WTC11 (cell line): ENCODE measurements at regions not wholly inside any gene's neighbourhood (a gene's known extent, or its start where the extent isn't known, plus 50 kb on each side); places are given as distances from the start of the nearest gene placed in this dataset.

Experiments used
- ATAC-seq: fragments of 200-7000 bp; cut with Tn5 transposase; 2 replicates; pipeline ENCODE4 v1.10.0; 2021; ENCODE audit warnings: mild to moderate bottlenecking, moderate library complexity
- CTCF ChIA-PET: fragments of 300-600 bp; sonication (Branson Sonifier 250); formaldehyde crosslinking; loops from one replicate; lab custom pipeline; 2021; ENCODE audit warnings: antibody characterized with exemption; lab: Charles Lee
- POLR2A ChIA-PET: fragments of 350-600 bp; sonication (Branson Sonifier 250); formaldehyde crosslinking; loops from one replicate; lab custom pipeline; 2021; ENCODE audit warnings: antibody characterized with exemption; lab: Charles Lee
- DNase-seq: peaks from one replicate; pipeline ENCODE4 v3.0.0; 2021; ENCODE audit warnings: low spot score
- H3K27ac Mint-ChIP-seq: 2 replicates; pipeline ENCODE4 v1.8.0; 2021; ENCODE audit warnings: mixed read lengths
- H3K27me3 Mint-ChIP-seq: 2 replicates; pipeline ENCODE4 v1.8.0; 2021; ENCODE audit warnings: low read depth, mild to moderate bottlenecking, moderate library complexity, mixed read lengths
- H3K36me3 Mint-ChIP-seq: 2 replicates; pipeline ENCODE4 v1.8.0; 2021; ENCODE audit warnings: mixed read lengths
- H3K4me1 Mint-ChIP-seq: 2 replicates; pipeline ENCODE4 v1.8.0; 2022; ENCODE audit warnings: mixed read lengths
- H3K4me3 Mint-ChIP-seq: 2 replicates; pipeline ENCODE4 v1.8.0; 2021; ENCODE audit warnings: mild to moderate bottlenecking, moderate library complexity, mixed read lengths
- H3K9me3 Mint-ChIP-seq: 2 replicates; pipeline ENCODE4 v1.8.0; 2021; ENCODE audit warnings: mixed read lengths
- AR ChIP-seq: fragments of 250-450 bp; sonication (Bioruptor Pico); IDR thresholded peaks from 2 replicates; pipeline ENCODE4 v1.9.0; 2021; ENCODE audit warnings: mild to moderate bottlenecking
- CBFB ChIP-seq: sonication (generic); formaldehyde crosslinking; IDR thresholded peaks from 2 replicates; pipeline ENCODE4 v1.8.1; 2022; ENCODE audit warnings: mild to moderate bottlenecking, low read depth, missing genetic modification reagents
- E2F5 ChIP-seq: sonication (generic); formaldehyde crosslinking; IDR thresholded peaks from 2 replicates; pipeline ENCODE4 v1.8.1; 2022; ENCODE audit warnings: mild to moderate bottlenecking, moderate library complexity, missing genetic modification reagents
- GRHL2 ChIP-seq: fragments of 250-450 bp; sonication (Bioruptor Pico); IDR thresholded peaks from 2 replicates; pipeline ENCODE4 v1.8.0; 2022; ENCODE audit warnings: mild to moderate bottlenecking, moderate library complexity; ENCODE audit not compliant: insufficient replicate concordance, severe bottlenecking
- HMGA2 ChIP-seq: fragments of 250-450 bp; sonication (Bioruptor Pico); IDR thresholded peaks from 2 replicates; pipeline ENCODE4 v1.4.0; 2021; ENCODE audit warnings: mild to moderate bottlenecking, moderate library complexity
- JUN ChIP-seq: sonication (generic); formaldehyde crosslinking; IDR thresholded peaks from 2 replicates; pipeline ENCODE4 v1.8.0; 2023; ENCODE audit warnings: mild to moderate bottlenecking, missing genetic modification reagents
- KAT7 ChIP-seq: sonication (generic); formaldehyde crosslinking; IDR thresholded peaks from 2 replicates; pipeline ENCODE4 v1.8.1; 2023; ENCODE audit warnings: missing genetic modification reagents, mild to moderate bottlenecking, borderline replicate concordance
- MLX ChIP-seq: sonication (generic); formaldehyde crosslinking; IDR thresholded peaks from 2 replicates; pipeline ENCODE4 v1.8.1; 2023; ENCODE audit warnings: mild to moderate bottlenecking, missing genetic modification reagents, moderate library complexity
- MYBL2 ChIP-seq: sonication (generic); formaldehyde crosslinking; IDR thresholded peaks from 2 replicates; pipeline ENCODE4 v1.8.1; 2023; ENCODE audit warnings: mild to moderate bottlenecking, moderate library complexity, missing genetic modification reagents
- NFYB ChIP-seq: sonication (generic); formaldehyde crosslinking; conservative IDR thresholded peaks from 2 replicates; pipeline ENCODE4 v1.8.0; 2022; ENCODE audit warnings: low read depth, missing genetic modification reagents
- PRRX2 ChIP-seq: fragments of 250-450 bp; sonication (Bioruptor Pico); IDR thresholded peaks from 2 replicates; pipeline ENCODE4 v1.8.0; 2021; ENCODE audit warnings: mild to moderate bottlenecking
- SOX15 ChIP-seq: fragments of 250-450 bp; sonication (Bioruptor Pico); IDR thresholded peaks from 2 replicates; pipeline ENCODE4 v1.9.0; 2021; ENCODE audit warnings: mild to moderate bottlenecking
- ZNF121 ChIP-seq: sonication (generic); formaldehyde crosslinking; IDR thresholded peaks from 2 replicates; pipeline ENCODE4 v1.8.0; 2023; ENCODE audit warnings: missing genetic modification reagents
- ZNF317 ChIP-seq: sonication (generic); formaldehyde crosslinking; IDR thresholded peaks from 2 replicates; pipeline ENCODE4 v1.8.1; 2023; ENCODE audit warnings: low read depth, mild to moderate bottlenecking, moderate library complexity, missing genetic modification reagents, borderline replicate concordance
- TF ChIP-seq, protein P1 (sequence below): sonication (generic); formaldehyde crosslinking; IDR thresholded peaks from 2 replicates; pipeline ENCODE4 v1.8.0; 2023; ENCODE audit warnings: missing genetic modification reagents, mild to moderate bottlenecking, borderline replicate concordance
- TF ChIP-seq, protein P2 (sequence below): sonication (generic); formaldehyde crosslinking; conservative IDR thresholded peaks from 2 replicates; pipeline ENCODE4 v1.8.1; 2022; ENCODE audit warnings: mild to moderate bottlenecking, missing genetic modification reagents
- TF ChIP-seq, protein P3 (sequence below): fragments of 250-450 bp; sonication (Bioruptor Pico); IDR thresholded peaks from 2 replicates; pipeline ENCODE4 v2.1.2; 2022; ENCODE audit warnings: mild to moderate bottlenecking, moderate library complexity
- TF ChIP-seq, protein P4 (sequence below): sonication (generic); formaldehyde crosslinking; IDR thresholded peaks from 2 replicates; pipeline ENCODE4 v1.8.1; 2023; ENCODE audit warnings: mild to moderate bottlenecking, missing genetic modification reagents
- TF ChIP-seq, protein P5 (sequence below): fragments of 250-450 bp; sonication (Bioruptor Pico); IDR thresholded peaks from 2 replicates; pipeline ENCODE4 v1.8.0; 2021; ENCODE audit warnings: mild to moderate bottlenecking

DNA sequence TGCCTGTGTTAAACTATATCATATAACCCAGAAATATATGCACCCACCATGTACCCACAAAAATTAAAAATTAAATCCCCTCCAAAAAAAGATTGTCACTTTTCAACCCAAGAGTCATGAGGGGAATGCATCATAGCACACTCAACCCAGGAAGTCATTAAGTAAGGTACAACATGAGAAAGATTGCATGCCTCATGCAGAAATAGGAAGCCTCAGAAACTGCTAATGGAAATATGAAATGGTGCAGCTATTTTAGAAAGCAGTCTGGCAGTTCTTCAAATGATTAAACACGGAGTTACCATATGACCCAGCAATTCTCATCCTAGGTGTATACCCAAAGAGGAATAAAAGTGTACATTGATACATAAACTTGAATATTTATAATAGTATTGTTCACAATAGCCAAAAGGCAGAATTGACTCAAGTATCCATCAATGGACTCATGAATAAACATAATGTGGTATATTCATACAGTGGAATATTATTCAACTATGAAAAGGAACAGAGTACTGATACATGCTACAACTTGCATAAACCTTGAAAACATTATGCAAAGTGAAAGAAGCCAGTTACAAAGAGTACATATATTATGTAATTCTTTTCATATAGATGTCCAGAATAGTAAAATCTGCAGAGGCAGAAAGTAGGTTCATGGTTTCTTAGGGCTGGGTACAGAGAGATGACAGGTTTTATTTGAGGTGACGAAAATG is 70.4 kb downstream of the TMEM100 start:
- no peak for ATAC-seq
- Mint-ChIP-seq H3K27ac (no peak overlapping the region), H3K9me3 (no peaks in the 10 kb centered on the region), H3K4me1 (peaks cover 5% of the 10 kb centered on the region)
- CTCF ChIA-PET = no interaction called here
- POLR2A ChIA-PET = no interaction called here
- TF ChIP-seq NFYB = no peak
- no peak for TF ChIP-seq MLX (CRISPR knock-in tag)
- no peak for TF ChIP-seq E2F5
- TF ChIP-seq, protein P1, sequence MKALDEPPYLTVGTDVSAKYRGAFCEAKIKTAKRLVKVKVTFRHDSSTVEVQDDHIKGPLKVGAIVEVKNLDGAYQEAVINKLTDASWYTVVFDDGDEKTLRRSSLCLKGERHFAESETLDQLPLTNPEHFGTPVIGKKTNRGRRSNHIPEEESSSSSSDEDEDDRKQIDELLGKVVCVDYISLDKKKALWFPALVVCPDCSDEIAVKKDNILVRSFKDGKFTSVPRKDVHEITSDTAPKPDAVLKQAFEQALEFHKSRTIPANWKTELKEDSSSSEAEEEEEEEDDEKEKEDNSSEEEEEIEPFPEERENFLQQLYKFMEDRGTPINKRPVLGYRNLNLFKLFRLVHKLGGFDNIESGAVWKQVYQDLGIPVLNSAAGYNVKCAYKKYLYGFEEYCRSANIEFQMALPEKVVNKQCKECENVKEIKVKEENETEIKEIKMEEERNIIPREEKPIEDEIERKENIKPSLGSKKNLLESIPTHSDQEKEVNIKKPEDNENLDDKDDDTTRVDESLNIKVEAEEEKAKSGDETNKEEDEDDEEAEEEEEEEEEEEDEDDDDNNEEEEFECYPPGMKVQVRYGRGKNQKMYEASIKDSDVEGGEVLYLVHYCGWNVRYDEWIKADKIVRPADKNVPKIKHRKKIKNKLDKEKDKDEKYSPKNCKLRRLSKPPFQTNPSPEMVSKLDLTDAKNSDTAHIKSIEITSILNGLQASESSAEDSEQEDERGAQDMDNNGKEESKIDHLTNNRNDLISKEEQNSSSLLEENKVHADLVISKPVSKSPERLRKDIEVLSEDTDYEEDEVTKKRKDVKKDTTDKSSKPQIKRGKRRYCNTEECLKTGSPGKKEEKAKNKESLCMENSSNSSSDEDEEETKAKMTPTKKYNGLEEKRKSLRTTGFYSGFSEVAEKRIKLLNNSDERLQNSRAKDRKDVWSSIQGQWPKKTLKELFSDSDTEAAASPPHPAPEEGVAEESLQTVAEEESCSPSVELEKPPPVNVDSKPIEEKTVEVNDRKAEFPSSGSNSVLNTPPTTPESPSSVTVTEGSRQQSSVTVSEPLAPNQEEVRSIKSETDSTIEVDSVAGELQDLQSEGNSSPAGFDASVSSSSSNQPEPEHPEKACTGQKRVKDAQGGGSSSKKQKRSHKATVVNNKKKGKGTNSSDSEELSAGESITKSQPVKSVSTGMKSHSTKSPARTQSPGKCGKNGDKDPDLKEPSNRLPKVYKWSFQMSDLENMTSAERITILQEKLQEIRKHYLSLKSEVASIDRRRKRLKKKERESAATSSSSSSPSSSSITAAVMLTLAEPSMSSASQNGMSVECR (CRISPR knock-in tag) = no peak
- no peak for TF ChIP-seq CBFB (CRISPR knock-in tag)
- TF ChIP-seq HMGA2 = no peak
- TF ChIP-seq, protein P2, sequence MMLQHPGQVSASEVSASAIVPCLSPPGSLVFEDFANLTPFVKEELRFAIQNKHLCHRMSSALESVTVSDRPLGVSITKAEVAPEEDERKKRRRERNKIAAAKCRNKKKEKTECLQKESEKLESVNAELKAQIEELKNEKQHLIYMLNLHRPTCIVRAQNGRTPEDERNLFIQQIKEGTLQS (CRISPR knock-in tag) = no peak
- TF ChIP-seq GRHL2 = no peak
- TF ChIP-seq PRRX2 = no peak
- no peak for TF ChIP-seq ZNF317 (CRISPR knock-in tag)
- no peak for TF ChIP-seq KAT7 (CRISPR knock-in tag)
- no peak for TF ChIP-seq MYBL2 (CRISPR knock-in tag)
- no peak for TF ChIP-seq AR (CRISPR knock-in tag)
- TF ChIP-seq SOX15 (CRISPR knock-in tag) = no peak
- TF ChIP-seq ZNF121 (CRISPR knock-in tag) = no peak
- TF ChIP-seq, protein P3, sequence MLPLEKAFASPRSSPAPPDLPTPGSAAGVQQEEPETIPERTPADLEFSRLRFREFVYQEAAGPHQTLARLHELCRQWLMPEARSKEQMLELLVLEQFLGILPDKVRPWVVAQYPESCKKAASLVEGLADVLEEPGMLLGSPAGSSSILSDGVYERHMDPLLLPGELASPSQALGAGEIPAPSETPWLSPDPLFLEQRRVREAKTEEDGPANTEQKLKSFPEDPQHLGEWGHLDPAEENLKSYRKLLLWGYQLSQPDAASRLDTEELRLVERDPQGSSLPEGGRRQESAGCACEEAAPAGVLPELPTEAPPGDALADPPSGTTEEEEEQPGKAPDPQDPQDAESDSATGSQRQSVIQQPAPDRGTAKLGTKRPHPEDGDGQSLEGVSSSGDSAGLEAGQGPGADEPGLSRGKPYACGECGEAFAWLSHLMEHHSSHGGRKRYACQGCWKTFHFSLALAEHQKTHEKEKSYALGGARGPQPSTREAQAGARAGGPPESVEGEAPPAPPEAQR (CRISPR knock-in tag) = no peak
- no peak for TF ChIP-seq JUN (CRISPR knock-in tag)
- TF ChIP-seq, protein P4, sequence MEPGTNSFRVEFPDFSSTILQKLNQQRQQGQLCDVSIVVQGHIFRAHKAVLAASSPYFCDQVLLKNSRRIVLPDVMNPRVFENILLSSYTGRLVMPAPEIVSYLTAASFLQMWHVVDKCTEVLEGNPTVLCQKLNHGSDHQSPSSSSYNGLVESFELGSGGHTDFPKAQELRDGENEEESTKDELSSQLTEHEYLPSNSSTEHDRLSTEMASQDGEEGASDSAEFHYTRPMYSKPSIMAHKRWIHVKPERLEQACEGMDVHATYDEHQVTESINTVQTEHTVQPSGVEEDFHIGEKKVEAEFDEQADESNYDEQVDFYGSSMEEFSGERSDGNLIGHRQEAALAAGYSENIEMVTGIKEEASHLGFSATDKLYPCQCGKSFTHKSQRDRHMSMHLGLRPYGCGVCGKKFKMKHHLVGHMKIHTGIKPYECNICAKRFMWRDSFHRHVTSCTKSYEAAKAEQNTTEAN = no peak
- TF ChIP-seq, protein P5, sequence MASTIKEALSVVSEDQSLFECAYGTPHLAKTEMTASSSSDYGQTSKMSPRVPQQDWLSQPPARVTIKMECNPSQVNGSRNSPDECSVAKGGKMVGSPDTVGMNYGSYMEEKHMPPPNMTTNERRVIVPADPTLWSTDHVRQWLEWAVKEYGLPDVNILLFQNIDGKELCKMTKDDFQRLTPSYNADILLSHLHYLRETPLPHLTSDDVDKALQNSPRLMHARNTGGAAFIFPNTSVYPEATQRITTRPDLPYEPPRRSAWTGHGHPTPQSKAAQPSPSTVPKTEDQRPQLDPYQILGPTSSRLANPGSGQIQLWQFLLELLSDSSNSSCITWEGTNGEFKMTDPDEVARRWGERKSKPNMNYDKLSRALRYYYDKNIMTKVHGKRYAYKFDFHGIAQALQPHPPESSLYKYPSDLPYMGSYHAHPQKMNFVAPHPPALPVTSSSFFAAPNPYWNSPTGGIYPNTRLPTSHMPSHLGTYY (CRISPR knock-in tag) = no peak
- TF ChIP-seq, all 79 proteins: peak for 0
- Mint-ChIP-seq H3K36me3 (no peaks in the 10 kb centered on the region), H3K27me3 (no peaks in the 10 kb centered on the region), H3K4me3 (no peak overlapping the region)
- no peak for DNase-seq
